ENCODE measurements at regions not wholly inside any gene's neighbourhood (a gene's known extent, or its start where the extent isn't known, plus 50 kb on each side); places are given as distances from the start of the nearest gene placed in this dataset.

DNA sequence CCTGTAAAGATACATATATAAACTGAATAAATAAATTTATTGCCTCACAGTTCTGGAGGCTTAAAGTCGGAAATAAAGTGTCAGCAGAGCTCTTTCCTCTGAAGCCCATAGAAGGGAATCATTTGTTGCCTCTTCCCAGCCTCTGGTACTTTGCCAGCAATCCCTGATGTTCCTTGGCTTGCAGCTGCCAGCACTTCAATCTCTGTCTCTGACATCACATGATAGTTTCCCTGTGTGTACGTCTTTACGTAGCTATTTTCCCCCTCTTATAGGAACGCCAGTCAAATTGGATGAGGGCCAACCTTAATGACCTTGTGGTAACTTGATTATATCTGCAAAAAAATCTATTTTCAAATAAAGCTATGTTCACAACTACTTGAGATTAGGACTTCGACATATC lies 250.9 kb downstream of the LIG4 start:
- TF ChIP-seq POLR2A (IDR thresholded peaks at IDR 0.05; ENCODE audit: low read depth) (no peak), EP300 (IDR thresholded peaks at IDR 0.05) (no peak), POLR2AphosphoS5 (IDR thresholded peaks at IDR 0.05) (no peak)
- TF ChIP-seq, protein P1, sequence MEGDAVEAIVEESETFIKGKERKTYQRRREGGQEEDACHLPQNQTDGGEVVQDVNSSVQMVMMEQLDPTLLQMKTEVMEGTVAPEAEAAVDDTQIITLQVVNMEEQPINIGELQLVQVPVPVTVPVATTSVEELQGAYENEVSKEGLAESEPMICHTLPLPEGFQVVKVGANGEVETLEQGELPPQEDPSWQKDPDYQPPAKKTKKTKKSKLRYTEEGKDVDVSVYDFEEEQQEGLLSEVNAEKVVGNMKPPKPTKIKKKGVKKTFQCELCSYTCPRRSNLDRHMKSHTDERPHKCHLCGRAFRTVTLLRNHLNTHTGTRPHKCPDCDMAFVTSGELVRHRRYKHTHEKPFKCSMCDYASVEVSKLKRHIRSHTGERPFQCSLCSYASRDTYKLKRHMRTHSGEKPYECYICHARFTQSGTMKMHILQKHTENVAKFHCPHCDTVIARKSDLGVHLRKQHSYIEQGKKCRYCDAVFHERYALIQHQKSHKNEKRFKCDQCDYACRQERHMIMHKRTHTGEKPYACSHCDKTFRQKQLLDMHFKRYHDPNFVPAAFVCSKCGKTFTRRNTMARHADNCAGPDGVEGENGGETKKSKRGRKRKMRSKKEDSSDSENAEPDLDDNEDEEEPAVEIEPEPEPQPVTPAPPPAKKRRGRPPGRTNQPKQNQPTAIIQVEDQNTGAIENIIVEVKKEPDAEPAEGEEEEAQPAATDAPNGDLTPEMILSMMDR (IDR thresholded peaks at IDR 0.05) = no peak
